Frontal cortex (tissue), 3 donors: ENCODE measurements at regions not wholly inside any gene's neighbourhood (a gene's known extent, or its start where the extent isn't known, plus 50 kb on each side); places are given as distances from the start of the nearest gene placed in this dataset.
A peak's percentile ranks its signal among the peaks of the same experiment; 100 is the strongest.

Experiments used
- DNase-seq, 2 donors: peaks; one replicate each; pipeline ENCODE4 v3.0.0; 2012; ENCODE audit warnings: low spot score in 2 of 2
- FAIRE-seq: peaks from 2 replicates; lab custom pipeline; 2012; peaks lifted over from hg19 to GRCh38; lab: Jason Lieb, UNC
- donor health status: control.
- donor health status: control.
- donor health status: control.

GRCh38 chr10:31081937-31082840 is 50.5 kb upstream of the ZNF438 start:
- FAIRE-seq = peak; percentile 99
- no peak for DNase-seq

GRCh38 chr10:31083765-31084184 is 52.1 kb upstream of the ZNF438 start:
- no peak for FAIRE-seq

DNA sequence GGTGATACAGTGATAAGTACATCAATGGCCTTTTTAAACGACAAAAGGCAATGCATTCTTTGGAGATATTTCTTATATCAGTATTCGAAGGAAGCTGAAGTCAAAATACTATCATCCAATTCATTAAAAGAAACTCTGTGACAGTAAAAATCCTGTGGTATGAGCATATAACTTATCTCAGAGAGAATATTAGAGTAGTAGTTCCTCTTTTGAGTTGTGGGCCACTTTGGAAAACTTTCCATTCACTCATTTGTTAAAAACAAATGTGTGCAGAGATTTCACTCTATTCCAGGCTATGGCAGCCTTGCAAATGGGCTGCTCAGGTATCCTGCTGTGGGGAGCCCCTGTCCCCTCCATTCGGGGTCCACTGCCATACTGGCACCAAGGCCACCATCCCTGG is 55.3 kb upstream of the ZNF438 start:
- FAIRE-seq (no peak), DNase-seq (no peak)

More at GRCh38 chr10:31083765-31084184, 52.1 kb upstream of the ZNF438 start:
- DNase-seq = no peak

DNA sequence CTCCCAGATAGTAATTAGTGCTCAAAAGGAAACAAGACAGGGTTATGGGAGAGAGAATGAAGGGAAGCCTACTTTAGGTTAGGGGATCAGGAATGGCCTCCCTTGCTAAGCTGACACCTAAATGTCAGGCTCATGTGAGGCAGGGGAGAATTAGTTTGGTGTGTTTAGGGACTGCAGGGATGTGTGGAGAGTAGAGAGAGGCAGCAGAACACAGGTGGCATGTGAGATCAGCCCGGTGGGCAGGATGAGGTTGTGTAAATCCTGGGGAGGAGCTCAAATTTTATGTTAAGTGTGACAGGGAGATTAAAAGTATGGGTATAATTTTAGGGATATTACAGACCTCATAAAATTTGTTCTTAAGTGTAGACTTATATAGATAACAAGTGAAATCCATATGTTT is 56.2 kb upstream of the ZNF438 start:
- no peak for DNase-seq
- no peak for FAIRE-seq

- FAIRE-seq (no peak), DNase-seq (no peak)
Measured at GRCh38 chr10:31090894-31091607, 59.4 kb upstream of the ZNF438 start.

- no peak for FAIRE-seq
- DNase-seq = no peak
Measured at GRCh38 chr10:31095677-31096560, 64.3 kb upstream of the ZNF438 start.

GRCh38 chr10:31098046-31098445 is 66.4 kb upstream of the ZNF438 start:
- FAIRE-seq (no peak), DNase-seq (no peak)

DNA sequence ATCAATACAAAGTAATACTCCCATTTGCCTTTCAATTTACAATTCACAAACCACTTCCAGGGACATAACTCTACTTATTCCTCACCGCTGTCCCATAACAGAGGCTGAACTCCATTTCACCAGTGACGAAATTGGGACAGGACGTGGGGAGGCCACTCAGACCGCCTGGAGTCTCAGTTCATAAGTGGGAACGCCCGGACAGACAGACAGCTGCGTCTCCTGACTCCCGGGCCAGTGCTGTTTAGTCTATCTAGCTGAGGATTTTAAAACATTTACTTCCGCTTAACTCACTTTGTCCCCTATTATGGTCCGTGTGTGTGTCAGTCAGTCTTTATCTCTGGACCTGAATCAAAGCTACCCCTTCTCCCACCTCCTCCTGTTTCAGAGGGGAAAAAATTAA is 67.4 kb upstream of the ZNF438 start:
- FAIRE-seq (no peak), DNase-seq (no peak)

- FAIRE-seq = no peak
- no peak for DNase-seq
Measured at GRCh38 chr10:31099664-31100063, 68.0 kb upstream of the ZNF438 start.

GRCh38 chr10:31100115-31100601 is 68.5 kb upstream of the ZNF438 start:
- FAIRE-seq (no peak), DNase-seq (no peak)

DNA sequence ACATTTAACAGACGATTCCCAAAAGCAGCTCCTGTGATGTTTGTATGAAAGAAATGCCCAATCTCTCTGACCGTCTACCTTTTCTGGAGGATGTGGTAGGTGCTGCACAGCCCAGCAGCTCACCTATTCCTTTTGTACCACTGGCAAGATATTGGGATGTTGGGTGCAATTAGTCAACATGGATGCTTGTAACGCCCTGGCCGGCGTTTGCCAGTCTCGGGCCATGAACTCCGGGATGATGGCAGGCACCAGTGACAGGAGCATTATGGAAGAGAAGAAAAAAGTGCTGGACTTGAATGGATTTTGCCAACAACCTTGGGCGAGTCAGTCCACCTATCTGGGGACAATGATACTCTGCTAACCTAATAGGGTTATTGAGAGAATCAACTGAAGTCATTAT is 69.0 kb upstream of the ZNF438 start:
- FAIRE-seq (no peak), DNase-seq (no peak)

- FAIRE-seq = no peak
Measured at GRCh38 chr10:31101123-31101522, 69.5 kb upstream of the ZNF438 start.

DNA sequence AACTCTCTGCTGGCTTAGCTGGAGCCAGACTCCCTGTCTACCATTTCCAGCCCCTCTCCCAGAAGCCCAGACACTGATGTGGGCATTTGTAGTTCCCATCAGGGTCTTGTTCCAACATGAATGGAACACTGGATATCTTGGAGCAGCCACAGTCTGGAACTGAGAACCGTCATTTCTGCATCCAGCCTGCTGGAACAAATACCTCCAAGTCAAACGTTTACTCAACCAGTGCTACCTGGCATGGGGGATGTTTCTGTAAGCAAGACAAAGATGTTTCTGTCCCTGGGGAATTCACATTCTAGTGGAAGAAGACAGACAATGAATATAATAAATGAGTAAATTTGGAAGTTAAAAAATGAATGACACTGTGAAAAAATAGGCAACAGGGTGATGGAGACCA is 70.8 kb upstream of the ZNF438 start:
- FAIRE-seq (no peak), DNase-seq (no peak)

More at GRCh38 chr10:31101123-31101522, 69.5 kb upstream of the ZNF438 start:
- no peak for DNase-seq

- FAIRE-seq (no peak), DNase-seq (no peak)
Measured at GRCh38 chr10:31103112-31103511, 71.4 kb upstream of the ZNF438 start.

DNA sequence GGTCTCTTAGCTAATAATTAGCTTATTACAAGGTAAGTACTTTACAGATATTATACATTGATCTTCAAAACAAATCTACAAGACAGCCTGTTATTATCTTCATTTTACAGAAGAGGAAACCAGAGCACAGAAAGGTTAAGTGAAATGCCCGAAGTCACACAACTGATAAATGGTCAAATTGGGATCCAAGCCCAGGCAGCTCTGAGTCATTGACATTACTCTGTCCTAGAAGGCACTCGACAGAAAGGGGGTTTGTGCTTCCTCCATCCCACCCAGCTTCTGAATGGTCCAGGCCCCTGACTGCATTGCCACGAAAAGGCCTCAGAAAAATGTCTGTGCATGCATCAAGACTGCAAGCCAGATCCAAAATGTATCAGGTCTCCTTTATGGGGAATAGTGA is 81.3 kb upstream of the ZNF438 start:
- FAIRE-seq (no peak), DNase-seq (no peak)

- DNase-seq = no peak
Measured at GRCh38 chr10:31116226-31116625, 84.6 kb upstream of the ZNF438 start.

DNA sequence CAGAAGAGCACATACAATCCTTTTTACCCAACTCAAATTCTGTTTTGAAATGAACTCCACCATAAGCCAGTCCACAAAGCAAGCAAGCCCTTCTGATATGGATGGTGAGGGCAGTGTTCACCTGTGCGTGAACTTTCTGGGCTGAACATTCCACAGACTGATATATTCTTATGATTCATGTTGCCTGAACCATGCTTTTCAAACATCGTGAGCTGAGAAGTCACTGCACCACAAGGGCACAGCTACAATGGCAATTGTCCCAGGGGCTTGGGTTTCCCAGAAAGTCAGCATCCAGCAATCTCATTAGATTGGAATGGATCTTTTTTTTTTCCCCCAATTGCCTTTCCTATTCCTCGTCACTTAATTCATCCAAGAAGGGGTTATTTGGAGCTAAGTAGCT is 86.9 kb upstream of the ZNF438 start:
- FAIRE-seq (no peak), DNase-seq (no peak)

More at GRCh38 chr10:31116226-31116625, 84.6 kb upstream of the ZNF438 start:
- no peak for FAIRE-seq

DNA sequence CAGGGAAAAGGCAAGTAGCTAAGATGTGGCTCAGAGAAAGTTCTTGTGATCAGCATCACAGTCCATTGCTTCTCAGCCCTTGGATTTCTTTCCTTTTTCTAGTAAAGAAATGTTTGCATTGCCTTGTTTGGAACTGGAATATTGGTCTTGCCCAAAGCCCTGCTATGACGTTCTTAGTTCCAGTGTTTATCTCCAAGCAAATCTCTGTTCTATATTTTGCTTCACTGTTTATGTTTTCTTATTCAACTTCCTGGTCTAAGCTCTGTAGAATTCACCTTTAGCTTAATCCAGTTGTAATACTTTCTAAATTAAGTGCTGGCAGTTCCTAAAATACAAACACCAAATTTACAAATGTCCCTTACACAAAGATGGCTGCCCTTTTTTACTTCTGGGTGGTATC is 88.7 kb upstream of the ZNF438 start:
- DNase-seq = no peak
- FAIRE-seq = no peak

GRCh38 chr10:31120961-31121685 is 89.5 kb upstream of the ZNF438 start:
- FAIRE-seq = no peak
- no peak for DNase-seq
